IMR-90 (cell line): ENCODE measurements at regions not wholly inside any gene's neighbourhood (a gene's known extent, or its start where the extent isn't known, plus 50 kb on each side); places are given as distances from the start of the nearest gene placed in this dataset. TPM values are rescaled to one million over a fixed set of nuclear protein-coding genes. Genes with fewer than 3 reads are reported as not detected.
"Not testable (repeated sequence)": the region's sequence is repeated elsewhere in the genome, so short reads cannot be mapped to it uniquely, and the experiment has no call there.

Source experiments
- ATAC-seq: fragments of 200-7000 bp; cut with Tn5 transposase; 2 replicates; pipeline ENCODE4 v1.9.1; 2020; ENCODE audit warnings: low read depth, mild to moderate bottlenecking, moderate library complexity
- BruUV-seq: library from RNA; stranded (reverse); fragments of 400-500 nt; replicated peaks from 2 replicates; lab custom pipeline; 2021; lab: Mats Ljungman, UMichigan
- CTCF ChIA-PET: fragments of 300-600 bp; formaldehyde crosslinking; extraction: SDS; loops from one replicate; lab custom pipeline; 2021; ENCODE audit warnings: antibody characterized with exemption; lab: Yijun Ruan, JAX
- POLR2A ChIA-PET: fragments of 300-600 bp; sonication (Branson Sonifier 250); formaldehyde crosslinking; loops from one replicate; lab custom pipeline; 2022; ENCODE audit warnings: antibody characterized with exemption; ENCODE audit not compliant: unreplicated experiment; lab: Charles Lee
- DNase-seq: peaks from one replicate; pipeline ENCODE4 v3.0.0; 2013
- H2AFZ ChIP-seq: replicated peaks from 2 replicates; pipeline ENCODE3; 2013; ENCODE audit warnings: low read length, mild to moderate bottlenecking; ENCODE audit not compliant: poor library complexity
- H2AK5ac ChIP-seq: 2 replicates; pipeline ENCODE4 v1.6.1; 2013; ENCODE audit warnings: low read depth, low read length, inconsistent platforms
- H2AK9ac ChIP-seq: replicated peaks from 2 replicates; pipeline ENCODE3; 2013; ENCODE audit warnings: mild to moderate bottlenecking, low read depth, low read length, moderate library complexity; ENCODE audit not compliant: poor library complexity
- H2BK120ac ChIP-seq: 2 replicates; pipeline ENCODE4 v1.6.1; 2013; ENCODE audit warnings: low read depth, low read length, inconsistent platforms
- H2BK15ac ChIP-seq: 3 replicates; pipeline ENCODE4 v1.6.1; 2013; ENCODE audit warnings: low read depth, low read length, inconsistent platforms
- H2BK20ac ChIP-seq: 2 replicates; pipeline ENCODE4 v1.6.1; 2013; ENCODE audit warnings: low read depth, mild to moderate bottlenecking, inconsistent platforms, low read length, moderate library complexity
- H2BK5ac ChIP-seq: 2 replicates; pipeline ENCODE4 v1.6.1; 2013; ENCODE audit warnings: mild to moderate bottlenecking, low read depth, low read length, inconsistent platforms; ENCODE audit not compliant: poor library complexity, severe bottlenecking
- H3K14ac ChIP-seq: replicated peaks from 2 replicates; pipeline ENCODE4 v1.6.1; 2013; ENCODE audit warnings: low read depth, low read length, inconsistent platforms
- H3K18ac ChIP-seq: 2 replicates; pipeline ENCODE4 v1.6.1; 2013; ENCODE audit warnings: low read depth, low read length, control low read depth
- H3K23ac ChIP-seq: 2 replicates; pipeline ENCODE4 v1.6.1; 2013; ENCODE audit warnings: low read depth, low read length, inconsistent platforms
- H3K27ac ChIP-seq: 2 replicates; pipeline ENCODE4 v1.5.1; 2013; ENCODE audit warnings: mild to moderate bottlenecking, control low read depth, low read length; ENCODE audit not compliant: insufficient read depth
- H3K27me3 ChIP-seq: 2 replicates; pipeline ENCODE4 v1.6.1; 2013; ENCODE audit warnings: low read length; ENCODE audit not compliant: control insufficient read depth, insufficient read depth
- H3K36me3 ChIP-seq: 2 replicates; pipeline ENCODE4 v1.6.1; 2013; ENCODE audit warnings: low read length, mixed read lengths; ENCODE audit not compliant: control insufficient read depth, insufficient read depth
- H3K4ac ChIP-seq: 2 replicates; pipeline ENCODE4 v1.6.1; 2013; ENCODE audit warnings: low read depth, low read length, inconsistent platforms
- H3K4me1 ChIP-seq: 2 replicates; pipeline ENCODE4 v1.6.1; 2013; ENCODE audit warnings: low read length, mixed read lengths; ENCODE audit not compliant: control insufficient read depth, insufficient read depth
- H3K4me2 ChIP-seq: 2 replicates; pipeline ENCODE4 v1.6.1; 2013; ENCODE audit warnings: low read depth, mild to moderate bottlenecking, control low read depth, low read length, moderate library complexity
- H3K4me3 ChIP-seq: 2 replicates; pipeline ENCODE4 v1.5.1; 2013; ENCODE audit warnings: low read depth, mild to moderate bottlenecking, control low read depth, low read length, moderate library complexity; ENCODE audit not compliant: insufficient read depth
- H3K56ac ChIP-seq: 2 replicates; pipeline ENCODE4 v1.6.1; 2013; ENCODE audit warnings: low read length, inconsistent platforms; ENCODE audit not compliant: insufficient read depth; ENCODE audit errors: extremely low read depth
- H3K79me1 ChIP-seq, 2 experiments: 2 replicates each; pipeline ENCODE4 v1.6.1; 2013; ENCODE audit warnings: low read length in 2 of 2, inconsistent platforms in 1 of 2, low read depth in 1 of 2
- H3K9ac ChIP-seq: 2 replicates; pipeline ENCODE4 v1.6.1; 2013; ENCODE audit warnings: low read depth, low read length, control low read depth
- H3K9me1 ChIP-seq: 2 replicates; pipeline ENCODE4 v1.6.1; 2013; ENCODE audit warnings: low read length, inconsistent platforms; ENCODE audit not compliant: insufficient read depth
- H3K9me3 ChIP-seq: 2 replicates; pipeline ENCODE4 v1.6.1; 2013; ENCODE audit warnings: low read length; ENCODE audit not compliant: control insufficient read depth, insufficient read depth
- H4K20me1 ChIP-seq: 2 replicates; pipeline ENCODE4 v1.6.1; 2013; ENCODE audit warnings: low read length, inconsistent platforms; ENCODE audit not compliant: insufficient read depth
- H4K5ac ChIP-seq: 2 replicates; pipeline ENCODE4 v1.6.1; 2013; ENCODE audit warnings: mild to moderate bottlenecking, low read depth, low read length, control low read depth
- H4K8ac ChIP-seq, 2 experiments: 2 replicates each; pipeline ENCODE4 v1.6.1; 2013; ENCODE audit warnings: low read depth in 2 of 2, low read length in 2 of 2, control low read depth in 1 of 2, inconsistent platforms in 1 of 2
- H4K91ac ChIP-seq: 2 replicates; pipeline ENCODE4 v1.6.1; 2013; ENCODE audit warnings: low read depth, low read length, inconsistent platforms; ENCODE audit not compliant: insufficient read depth
- dilution Hi-C: fragments of 300-500 bp; cut with HindIII; formaldehyde crosslinking; loops from one replicate; pipeline ENCODE4 v1.14.3; 2018; ENCODE audit warnings: low sequenced_read_pairs; ENCODE audit not compliant: unreplicated experiment
- in situ Hi-C: fragments of 300-500 bp; cut with MboI; formaldehyde crosslinking; loops from 3 replicates; pipeline ENCODE4 v1.14.3; 2019; ENCODE audit warnings: low sequenced_read_pairs, inconsistent platforms, mixed read lengths
- intact Hi-C: fragments of 100-400 bp; cut with micrococcal nuclease; formaldehyde crosslinking; loops from 2 replicates; pipeline ENCODE4 v1.10.0; 2022
- microRNA-seq, 2 experiments: library from miRNA; stranded (forward) in 1 of 2; unstranded in 1 of 2; fragments of 10-50 nt in 1 of 2; fragments of <30 nt in 1 of 2; gene quantifications in 1 of 2; microRNA quantifications in 1 of 2; one replicate each; pipeline versions ENCODE3 to v1.1.0; 2013 to 2020; ENCODE audit not compliant: insufficient read depth in 1 of 2, insufficient read length in 1 of 2, unreplicated experiment in 1 of 2
- small RNA-seq, 5 experiments: library from RNA; depleted of rRNA; stranded (forward); fragments of <200 nt; gene quantifications; one replicate each; pipeline ENCODE3, GENCODE V24; 2012

DNA sequence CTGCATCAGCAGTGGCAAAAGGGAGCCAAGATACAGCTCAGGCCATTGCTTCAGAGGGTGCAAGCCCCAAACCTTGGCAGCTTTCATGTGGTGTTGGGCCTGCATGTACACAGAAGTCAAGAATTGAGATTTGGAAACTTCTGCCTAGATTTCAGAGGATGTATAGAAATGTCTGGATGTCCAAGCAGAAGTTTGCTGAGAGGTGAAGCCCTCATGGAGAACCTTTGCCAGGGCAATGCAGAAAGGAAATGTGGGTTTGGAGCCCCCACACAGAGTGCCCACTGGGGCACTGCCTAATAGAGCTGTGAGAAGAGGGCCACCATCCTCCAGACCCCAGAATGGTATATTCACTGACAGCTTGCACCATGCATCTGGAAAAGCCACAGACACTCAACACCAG is 51.3 kb upstream of the DCLK2 start:
- H2BK20ac ChIP-seq, H3K4me3 ChIP-seq, CTCF ChIA-PET, H3K9ac ChIP-seq, H3K14ac ChIP-seq, H3K27me3 ChIP-seq, H3K18ac ChIP-seq, BruUV-seq, H3K27ac ChIP-seq, H3K36me3 ChIP-seq, in situ Hi-C loops, DNase-seq, H4K5ac ChIP-seq, H2BK120ac ChIP-seq, H3K4me2 ChIP-seq, H2BK15ac ChIP-seq, H4K91ac ChIP-seq, H3K79me1 ChIP-seq, H2AK9ac ChIP-seq, H4K8ac ChIP-seq, H2AFZ ChIP-seq, ATAC-seq, H3K4ac ChIP-seq, H2BK5ac ChIP-seq, H3K23ac ChIP-seq, H2AK5ac ChIP-seq, H3K9me1 ChIP-seq, POLR2A ChIA-PET, H3K4me1 ChIP-seq, H4K20me1 ChIP-seq, intact Hi-C loops, dilution Hi-C loops, H3K9me3 ChIP-seq, H3K56ac ChIP-seq: not testable (repeated sequence)

Small RNAs in the stretch of these regions (microRNA-seq; reads per million reads assigned to microRNA genes)
- not detected for gene RNA5SP167 (ENCODE audit: insufficient read depth, insufficient read length)
- not detected for gene RNU6-1230P (ENCODE audit: insufficient read depth, insufficient read length)

Small RNAs in the stretch of these regions (small RNA-seq; reads per million reads assigned to genes)
- 0 reads per million in 5 experiments for gene RNA5SP167
- gene RNU6-1230P = 0 reads per million in 5 experiments
